ENCODE measurements at regions not wholly inside any gene's neighbourhood (a gene's known extent, or its start where the extent isn't known, plus 50 kb on each side); places are given as distances from the start of the nearest gene placed in this dataset.
"Not testable (repeated sequence)": the region's sequence is repeated elsewhere in the genome, so short reads cannot be mapped to it uniquely, and the experiment has no call there.

DNA sequence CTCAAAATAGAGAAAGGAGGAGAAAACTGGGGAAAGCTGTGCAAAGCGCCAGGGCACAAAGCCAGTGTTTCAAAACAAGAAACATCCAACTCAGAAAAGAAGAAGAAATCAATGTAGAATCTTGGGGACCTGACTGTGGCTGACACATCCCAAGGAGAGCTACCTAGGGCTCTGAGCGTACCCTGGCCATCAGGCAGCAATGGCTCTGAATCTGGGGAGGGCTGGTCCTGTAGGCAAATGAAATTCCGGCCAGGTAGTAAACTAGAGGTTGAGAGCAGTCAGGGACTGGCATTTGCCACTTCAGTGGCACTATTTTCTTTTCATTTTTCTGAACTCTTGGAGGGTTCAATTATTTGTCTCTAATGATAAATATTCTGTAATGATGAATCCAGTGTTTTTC lies 525.8 kb downstream of the STK39 start:
- no peaks in the 10 kb centered on the region for H3K79me2 ChIP-seq (ENCODE audit: low read length)
- no peak for TF ChIP-seq EZH2phosphoT487 (IDR thresholded peaks at IDR 0.05; ENCODE audit: low read depth)
- TF ChIP-seq, protein P1, sequence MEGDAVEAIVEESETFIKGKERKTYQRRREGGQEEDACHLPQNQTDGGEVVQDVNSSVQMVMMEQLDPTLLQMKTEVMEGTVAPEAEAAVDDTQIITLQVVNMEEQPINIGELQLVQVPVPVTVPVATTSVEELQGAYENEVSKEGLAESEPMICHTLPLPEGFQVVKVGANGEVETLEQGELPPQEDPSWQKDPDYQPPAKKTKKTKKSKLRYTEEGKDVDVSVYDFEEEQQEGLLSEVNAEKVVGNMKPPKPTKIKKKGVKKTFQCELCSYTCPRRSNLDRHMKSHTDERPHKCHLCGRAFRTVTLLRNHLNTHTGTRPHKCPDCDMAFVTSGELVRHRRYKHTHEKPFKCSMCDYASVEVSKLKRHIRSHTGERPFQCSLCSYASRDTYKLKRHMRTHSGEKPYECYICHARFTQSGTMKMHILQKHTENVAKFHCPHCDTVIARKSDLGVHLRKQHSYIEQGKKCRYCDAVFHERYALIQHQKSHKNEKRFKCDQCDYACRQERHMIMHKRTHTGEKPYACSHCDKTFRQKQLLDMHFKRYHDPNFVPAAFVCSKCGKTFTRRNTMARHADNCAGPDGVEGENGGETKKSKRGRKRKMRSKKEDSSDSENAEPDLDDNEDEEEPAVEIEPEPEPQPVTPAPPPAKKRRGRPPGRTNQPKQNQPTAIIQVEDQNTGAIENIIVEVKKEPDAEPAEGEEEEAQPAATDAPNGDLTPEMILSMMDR (IDR thresholded peaks at IDR 0.05; ENCODE audit: low read depth, low read length), result no peak
- H3K4me1 ChIP-seq (ENCODE audit: low read length), result no peaks in the 10 kb centered on the region
- H2AFZ ChIP-seq (ENCODE audit: low read depth, low read length), result no peak overlapping the region
- H3K4me3 ChIP-seq (ENCODE audit: low read length), result no peak overlapping the region
- no peaks in the 10 kb centered on the region for H3K9me3 ChIP-seq (ENCODE audit: insufficient read depth, low read length)
- no peaks in the 10 kb centered on the region for H3K36me3 ChIP-seq (replicated peaks; ENCODE audit: low read depth, low read length)
- H3K27me3 ChIP-seq (ENCODE audit: low read depth, low read length), result no peaks in the 10 kb centered on the region
- H4K20me1 ChIP-seq (ENCODE audit: insufficient read depth, low read length), result no peaks in the 10 kb centered on the region
- H3K9ac ChIP-seq (ENCODE audit: low read length), result no peak overlapping the region
- no peak overlapping the region for H3K27ac ChIP-seq (ENCODE audit: low read length)
- H3K4me2 ChIP-seq (ENCODE audit: low read length), result no peak overlapping the region

GRCh38 chr2:167719410-167719809 lies 528.0 kb downstream of the STK39 start:
- Histone ChIP-seq H3K9me3 (ENCODE audit: insufficient read depth, low read length) (no peaks in the 10 kb centered on the region), H3K27me3 (ENCODE audit: low read depth, low read length) (no peaks in the 10 kb centered on the region), H3K4me2 (ENCODE audit: low read length) (no peak overlapping the region), H3K9ac (ENCODE audit: low read length) (no peak overlapping the region), H2AFZ (ENCODE audit: low read depth, low read length) (no peak overlapping the region), H3K36me3 (replicated peaks; ENCODE audit: low read depth, low read length) (no peaks in the 10 kb centered on the region), H3K4me1 (ENCODE audit: low read length) (no peaks in the 10 kb centered on the region), H4K20me1 (ENCODE audit: insufficient read depth, low read length) (no peaks in the 10 kb centered on the region), H3K79me2 (ENCODE audit: low read length) (no peaks in the 10 kb centered on the region), H3K27ac (ENCODE audit: low read length) (no peak overlapping the region), H3K4me3 (ENCODE audit: low read length) (no peak overlapping the region)
- TF ChIP-seq EZH2phosphoT487 (IDR thresholded peaks at IDR 0.05; ENCODE audit: low read depth), result no peak
- TF ChIP-seq, protein P1 (IDR thresholded peaks at IDR 0.05; ENCODE audit: low read depth, low read length), result no peak

- no peaks in the 10 kb centered on the region for H3K36me3 ChIP-seq (replicated peaks; ENCODE audit: low read depth, low read length)
- H3K4me3 ChIP-seq (ENCODE audit: low read length), result no peak overlapping the region
- H3K4me2 ChIP-seq (ENCODE audit: low read length), result no peak overlapping the region
- no peak overlapping the region for H3K27ac ChIP-seq (ENCODE audit: low read length)
- no peaks in the 10 kb centered on the region for H3K79me2 ChIP-seq (ENCODE audit: low read length)
- no peaks in the 10 kb centered on the region for H3K9me3 ChIP-seq (ENCODE audit: insufficient read depth, low read length)
- H3K27me3 ChIP-seq (ENCODE audit: low read depth, low read length), result no peaks in the 10 kb centered on the region
- no peaks in the 10 kb centered on the region for H4K20me1 ChIP-seq (ENCODE audit: insufficient read depth, low read length)
- TF ChIP-seq, protein P1 (IDR thresholded peaks at IDR 0.05; ENCODE audit: low read depth, low read length), result no peak
- TF ChIP-seq EZH2phosphoT487 (IDR thresholded peaks at IDR 0.05; ENCODE audit: low read depth), result no peak
- no peak overlapping the region for H3K9ac ChIP-seq (ENCODE audit: low read length)
- H2AFZ ChIP-seq (ENCODE audit: low read depth, low read length), result no peak overlapping the region
- no peaks in the 10 kb centered on the region for H3K4me1 ChIP-seq (ENCODE audit: low read length)
These were observed 528.8 kb downstream of the STK39 start for GRCh38 chr2:167718560-167718959.

- Histone ChIP-seq H4K20me1 (ENCODE audit: insufficient read depth, low read length) (no peaks in the 10 kb centered on the region), H3K27ac (ENCODE audit: low read length) (no peak overlapping the region), H3K4me1 (ENCODE audit: low read length) (no peaks in the 10 kb centered on the region), H3K4me3 (ENCODE audit: low read length) (no peak overlapping the region), H3K79me2 (ENCODE audit: low read length) (no peaks in the 10 kb centered on the region), H2AFZ (ENCODE audit: low read depth, low read length) (no peak overlapping the region), H3K9me3 (ENCODE audit: insufficient read depth, low read length) (no peaks in the 10 kb centered on the region), H3K4me2 (ENCODE audit: low read length) (no peak overlapping the region), H3K9ac (ENCODE audit: low read length) (no peak overlapping the region), H3K36me3 (replicated peaks; ENCODE audit: low read depth, low read length) (no peaks in the 10 kb centered on the region), H3K27me3 (ENCODE audit: low read depth, low read length) (no peaks in the 10 kb centered on the region)
- TF ChIP-seq EZH2phosphoT487 (IDR thresholded peaks at IDR 0.05; ENCODE audit: low read depth), result no peak
- TF ChIP-seq, protein P1 (IDR thresholded peaks at IDR 0.05; ENCODE audit: low read depth, low read length), result no peak
These were observed 531.5 kb downstream of the STK39 start for GRCh38 chr2:167715932-167716331.

DNA sequence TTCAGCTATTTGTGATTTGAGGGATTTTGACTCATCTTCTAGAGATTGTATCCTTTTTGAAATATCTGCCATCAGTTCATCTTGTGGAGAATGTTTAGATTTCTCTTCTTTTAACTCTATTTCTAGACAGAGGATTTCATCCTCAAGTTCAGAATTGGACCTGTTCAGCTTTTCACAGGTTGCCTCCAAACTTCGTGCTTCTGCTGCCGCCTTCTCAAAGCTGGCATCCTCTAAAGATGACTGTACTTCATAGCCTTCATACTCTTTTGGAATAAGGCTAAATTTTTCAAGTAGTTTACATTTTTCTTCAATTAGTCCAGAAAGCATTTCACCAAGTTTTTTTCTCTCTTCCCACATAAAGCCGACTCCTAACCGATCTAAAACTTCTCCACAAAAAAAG lies 531.9 kb downstream of the STK39 start:
- H3K36me3 ChIP-seq (replicated peaks; ENCODE audit: low read depth, low read length); H3K9ac ChIP-seq (ENCODE audit: low read length); H2AFZ ChIP-seq (ENCODE audit: low read depth, low read length); H3K4me1 ChIP-seq (ENCODE audit: low read length); H3K27ac ChIP-seq (ENCODE audit: low read length); H3K9me3 ChIP-seq (ENCODE audit: insufficient read depth, low read length); H4K20me1 ChIP-seq (ENCODE audit: insufficient read depth, low read length); H3K4me3 ChIP-seq (ENCODE audit: low read length); H3K79me2 ChIP-seq (ENCODE audit: low read length); H3K27me3 ChIP-seq (ENCODE audit: low read depth, low read length); H3K4me2 ChIP-seq (ENCODE audit: low read length): not testable (repeated sequence)

Measured in OCI-LY3 (cell line).